HuH-7 (cell line): ENCODE measurements at regions not wholly inside any gene's neighbourhood (a gene's known extent, or its start where the extent isn't known, plus 50 kb on each side); places are given as distances from the start of the nearest gene placed in this dataset.
A peak's percentile ranks its signal among the peaks of the same experiment; 100 is the strongest.
"Not testable (repeated sequence)": the region's sequence is repeated elsewhere in the genome, so short reads cannot be mapped to it uniquely, and the experiment has no call there.

ENCODE experiments used
- DNase-seq: peaks from one replicate; pipeline ENCODE4 v3.0.0; 2011; ENCODE audit warnings: low spot score

- DNase-seq = no peak
Observed at GRCh38 chr4:159837071-159837470, 734.2 kb downstream of the RAPGEF2 start.

- no peak for DNase-seq
Observed at GRCh38 chr4:159855731-159856130, 752.9 kb downstream of the RAPGEF2 start.

GRCh38 chr4:159856451-159856850 lies 753.6 kb downstream of the RAPGEF2 start:
- DNase-seq = no peak

GRCh38 chr4:159859656-159860148 lies 756.8 kb downstream of the RAPGEF2 start:
- DNase-seq = no peak

GRCh38 chr4:159860945-159861344 lies 758.1 kb downstream of the RAPGEF2 start:
- DNase-seq = no peak

GRCh38 chr4:159864337-159864736 lies 761.5 kb downstream of the RAPGEF2 start:
- no peak for DNase-seq

GRCh38 chr4:159867673-159868072 lies 764.8 kb downstream of the RAPGEF2 start:
- DNase-seq = peak; percentile 2

- DNase-seq = not testable (repeated sequence)
Observed at GRCh38 chr4:159868936-159869335, 766.1 kb downstream of the RAPGEF2 start.

- DNase-seq = no peak
Observed at GRCh38 chr4:159871141-159871540, 768.3 kb downstream of the RAPGEF2 start.

GRCh38 chr4:159881158-159881557 lies 778.3 kb downstream of the RAPGEF2 start:
- DNase-seq = no peak

- no peak for DNase-seq
Observed at GRCh38 chr4:159884989-159885388, 782.1 kb downstream of the RAPGEF2 start.

- no peak for DNase-seq
Observed at GRCh38 chr4:159899596-159899995, 796.7 kb downstream of the RAPGEF2 start.

- DNase-seq = no peak
Observed at GRCh38 chr4:159900562-159900961, 797.7 kb downstream of the RAPGEF2 start.

GRCh38 chr4:159902648-159903047 lies 799.8 kb downstream of the RAPGEF2 start:
- DNase-seq = no peak

- no peak for DNase-seq
Observed at GRCh38 chr4:159904906-159905305, 802.0 kb downstream of the RAPGEF2 start.

GRCh38 chr4:159906051-159906450 lies 803.2 kb downstream of the RAPGEF2 start:
- DNase-seq = no peak

- DNase-seq = no peak
Observed at GRCh38 chr4:159906517-159906916, 803.6 kb downstream of the RAPGEF2 start.

- DNase-seq = no peak
Observed at GRCh38 chr4:159910721-159911120, 807.8 kb downstream of the RAPGEF2 start.

GRCh38 chr4:159922119-159922518 lies 819.2 kb downstream of the RAPGEF2 start:
- DNase-seq = no peak

- no peak for DNase-seq
Observed at GRCh38 chr4:159925770-159926169, 822.9 kb downstream of the RAPGEF2 start.

- no peak for DNase-seq
Observed at GRCh38 chr4:159926871-159927270, 824.0 kb downstream of the RAPGEF2 start.

GRCh38 chr4:159927781-159928180 lies 824.9 kb downstream of the RAPGEF2 start:
- no peak for DNase-seq

GRCh38 chr4:159934602-159935001 lies 831.7 kb downstream of the RAPGEF2 start:
- DNase-seq = not testable (repeated sequence)

- DNase-seq = no peak
Observed at GRCh38 chr4:159937595-159937994, 834.7 kb downstream of the RAPGEF2 start.

- DNase-seq = not testable (repeated sequence)
Observed at GRCh38 chr4:159939681-159940080, 836.8 kb downstream of the RAPGEF2 start.
